DOHH2 (cell line): ENCODE measurements at regions not wholly inside any gene's neighbourhood (a gene's known extent, or its start where the extent isn't known, plus 50 kb on each side); places are given as distances from the start of the nearest gene placed in this dataset.

Experiments
- CTCF ChIP-seq: fragments of 200-600 bp; sonication (generic); IDR thresholded peaks from one replicate; pipeline ENCODE4 v1.5.1; 2014; ENCODE audit warnings: antibody characterized with exemption, mild to moderate bottlenecking, low read depth, low read length; ENCODE audit not compliant: poor library complexity, severe bottlenecking
- EZH2phosphoT487 ChIP-seq: fragments of 200-600 bp; sonication (generic); IDR thresholded peaks from 2 replicates; pipeline ENCODE4 v1.6.1; 2017; ENCODE audit warnings: borderline replicate concordance, mild to moderate bottlenecking, antibody characterized with exemption, low read length, moderate library complexity, mixed read lengths

- TF ChIP-seq EZH2phosphoT487: no peak
- no peak for TF ChIP-seq CTCF
Measured at GRCh38 chr11:37336401-37336800, 738.4 kb upstream of the RAG2 start.
